Esophagus muscularis mucosa (tissue), 4 donors: ENCODE measurements at regions not wholly inside any gene's neighbourhood (a gene's known extent, or its start where the extent isn't known, plus 50 kb on each side); places are given as distances from the start of the nearest gene placed in this dataset.

ENCODE experiments used
- EP300 ChIP-seq: sonication (generic); formaldehyde crosslinking; IDR thresholded peaks from one replicate; pipeline ENCODE4 v1.6.1; 2017; ENCODE audit warnings: antibody characterized with exemption
- POLR2A ChIP-seq: fragments of 450-650 bp; IDR thresholded peaks from one replicate; pipeline ENCODE4 v1.6.1; 2017; ENCODE audit warnings: antibody characterized with exemption, moderate library complexity, mild to moderate bottlenecking, low read depth
- TF ChIP-seq, protein P1 (sequence below), 3 experiments: fragments of 200-600 bp in 2 of 3; fragments of 450-650 bp in 1 of 3; sonication (generic) in 2 of 3; IDR thresholded peaks; one replicate each; pipeline ENCODE4 v1.5.1; 2017 to 2019; ENCODE audit warnings: antibody characterized with exemption in 3 of 3, mild to moderate bottlenecking in 2 of 3, moderate library complexity in 1 of 3

DNA sequence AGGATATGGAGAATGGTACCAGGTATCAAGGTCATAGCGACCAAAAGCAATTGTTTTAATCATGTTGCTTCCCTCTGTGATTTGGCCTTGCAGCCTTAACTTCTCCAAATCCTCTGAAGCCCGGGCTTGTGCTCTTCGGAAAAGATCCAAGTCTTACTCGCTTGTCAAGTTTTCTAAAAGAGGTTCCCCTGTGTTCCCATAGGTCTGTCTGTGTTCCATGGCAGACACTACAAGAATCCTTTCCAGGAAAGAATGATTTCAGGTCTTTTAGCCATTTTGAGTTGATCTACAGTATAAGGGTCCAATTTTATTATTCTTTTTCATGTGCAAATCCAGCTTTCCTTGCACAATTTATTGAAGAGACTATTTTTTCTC lies 710.6 kb upstream of the DIAPH2 start:
- TF ChIP-seq POLR2A = no peak
- TF ChIP-seq, protein P1, sequence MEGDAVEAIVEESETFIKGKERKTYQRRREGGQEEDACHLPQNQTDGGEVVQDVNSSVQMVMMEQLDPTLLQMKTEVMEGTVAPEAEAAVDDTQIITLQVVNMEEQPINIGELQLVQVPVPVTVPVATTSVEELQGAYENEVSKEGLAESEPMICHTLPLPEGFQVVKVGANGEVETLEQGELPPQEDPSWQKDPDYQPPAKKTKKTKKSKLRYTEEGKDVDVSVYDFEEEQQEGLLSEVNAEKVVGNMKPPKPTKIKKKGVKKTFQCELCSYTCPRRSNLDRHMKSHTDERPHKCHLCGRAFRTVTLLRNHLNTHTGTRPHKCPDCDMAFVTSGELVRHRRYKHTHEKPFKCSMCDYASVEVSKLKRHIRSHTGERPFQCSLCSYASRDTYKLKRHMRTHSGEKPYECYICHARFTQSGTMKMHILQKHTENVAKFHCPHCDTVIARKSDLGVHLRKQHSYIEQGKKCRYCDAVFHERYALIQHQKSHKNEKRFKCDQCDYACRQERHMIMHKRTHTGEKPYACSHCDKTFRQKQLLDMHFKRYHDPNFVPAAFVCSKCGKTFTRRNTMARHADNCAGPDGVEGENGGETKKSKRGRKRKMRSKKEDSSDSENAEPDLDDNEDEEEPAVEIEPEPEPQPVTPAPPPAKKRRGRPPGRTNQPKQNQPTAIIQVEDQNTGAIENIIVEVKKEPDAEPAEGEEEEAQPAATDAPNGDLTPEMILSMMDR (IDR thresholded peaks at IDR 0.05) = no peak
- no peak for TF ChIP-seq EP300
